ENCODE measurements at regions not wholly inside any gene's neighbourhood (a gene's known extent, or its start where the extent isn't known, plus 50 kb on each side); places are given as distances from the start of the nearest gene placed in this dataset.
"Not testable (repeated sequence)": the region's sequence is repeated elsewhere in the genome, so short reads cannot be mapped to it uniquely, and the experiment has no call there.

DNA sequence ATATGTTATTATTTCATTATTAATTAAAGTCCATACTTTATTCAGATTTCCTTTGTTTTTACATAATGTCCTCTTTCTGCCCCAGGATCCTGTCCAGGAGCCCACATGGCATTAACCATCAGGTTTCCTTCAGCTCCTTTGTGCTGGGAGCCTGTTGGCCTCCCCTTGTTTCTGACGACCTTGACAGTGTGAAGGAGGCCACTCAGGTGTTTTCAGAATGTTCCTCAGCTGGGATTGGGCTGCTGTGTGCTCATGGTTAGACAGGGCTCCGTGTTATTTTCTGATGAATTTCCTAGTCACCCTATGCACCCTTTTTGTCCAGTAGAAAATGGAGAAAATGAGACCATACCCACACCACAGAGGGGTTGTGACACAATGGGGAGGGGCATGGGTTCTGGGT, 281.0 kb upstream of the FOXF1 start:
- Histone ChIP-seq H3K4me3 (no peak overlapping the region), H3K4me1 (no peaks in the 10 kb centered on the region), H3K9me3 (no peaks in the 10 kb centered on the region), H3K27me3 (peaks cover 47% of the 10 kb centered on the region), H3K27ac (no peak overlapping the region), H3K36me3 (no peaks in the 10 kb centered on the region)
- 65% methylated on average over 2 of the region's 2 CpGs for WGBS
- peak in 1 of 2 donors; percentile 38 for DNase-seq (ENCODE audit: low spot score in 2 of 2)
- no peak for TF ChIP-seq EP300 (IDR thresholded peaks at IDR 0.05)

DNA sequence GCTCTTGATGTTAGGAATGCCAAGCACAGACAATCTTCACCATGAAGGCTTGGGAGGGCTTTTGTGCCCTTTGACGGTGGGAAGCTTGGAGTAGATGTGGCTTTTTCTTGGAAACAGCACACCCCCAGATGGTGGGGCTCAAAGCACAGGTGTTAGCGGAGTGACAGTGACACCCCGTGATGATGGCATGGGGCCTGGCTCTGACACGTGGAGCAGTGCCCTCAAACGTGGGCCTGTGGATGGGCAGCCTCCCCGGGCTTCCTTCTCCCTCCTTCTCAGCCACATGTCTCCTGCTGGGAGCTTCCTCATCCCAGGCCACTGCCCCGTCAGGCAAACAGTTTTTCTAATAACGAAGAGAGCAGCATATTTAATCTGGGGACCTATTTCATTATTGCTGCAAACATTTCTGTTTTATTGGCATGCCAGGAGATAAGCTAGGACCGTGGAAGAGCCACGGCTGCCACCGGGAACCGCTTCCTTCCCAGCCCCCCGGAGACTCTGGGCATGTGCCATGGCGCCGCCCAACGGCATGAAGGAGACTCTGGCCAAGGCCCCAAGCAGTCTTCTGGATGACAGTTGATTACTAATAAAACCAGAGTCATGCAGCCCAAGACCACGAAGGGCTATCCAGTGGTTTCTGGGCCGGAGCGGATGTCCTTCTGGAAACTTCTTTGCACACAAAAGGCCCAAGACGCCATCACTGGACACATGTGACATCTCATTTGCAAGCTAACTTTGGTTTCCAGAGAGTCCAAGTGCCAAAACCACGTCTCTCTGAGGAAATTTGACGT, 280.3 kb upstream of the FOXF1 start:
- DNase-seq (ENCODE audit: low spot score in 2 of 2) = peak in 1 of 2 donors; percentile 41
- TF ChIP-seq POLR2AphosphoS5 (IDR thresholded peaks at IDR 0.05) (no peak), EP300 (IDR thresholded peaks at IDR 0.05) (no peak), POLR2A (IDR thresholded peaks at IDR 0.05) (no peak)
- TF ChIP-seq, protein P1, sequence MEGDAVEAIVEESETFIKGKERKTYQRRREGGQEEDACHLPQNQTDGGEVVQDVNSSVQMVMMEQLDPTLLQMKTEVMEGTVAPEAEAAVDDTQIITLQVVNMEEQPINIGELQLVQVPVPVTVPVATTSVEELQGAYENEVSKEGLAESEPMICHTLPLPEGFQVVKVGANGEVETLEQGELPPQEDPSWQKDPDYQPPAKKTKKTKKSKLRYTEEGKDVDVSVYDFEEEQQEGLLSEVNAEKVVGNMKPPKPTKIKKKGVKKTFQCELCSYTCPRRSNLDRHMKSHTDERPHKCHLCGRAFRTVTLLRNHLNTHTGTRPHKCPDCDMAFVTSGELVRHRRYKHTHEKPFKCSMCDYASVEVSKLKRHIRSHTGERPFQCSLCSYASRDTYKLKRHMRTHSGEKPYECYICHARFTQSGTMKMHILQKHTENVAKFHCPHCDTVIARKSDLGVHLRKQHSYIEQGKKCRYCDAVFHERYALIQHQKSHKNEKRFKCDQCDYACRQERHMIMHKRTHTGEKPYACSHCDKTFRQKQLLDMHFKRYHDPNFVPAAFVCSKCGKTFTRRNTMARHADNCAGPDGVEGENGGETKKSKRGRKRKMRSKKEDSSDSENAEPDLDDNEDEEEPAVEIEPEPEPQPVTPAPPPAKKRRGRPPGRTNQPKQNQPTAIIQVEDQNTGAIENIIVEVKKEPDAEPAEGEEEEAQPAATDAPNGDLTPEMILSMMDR (IDR thresholded peaks at IDR 0.05) = no peak
- Histone ChIP-seq H3K4me1 (no peaks in the 10 kb centered on the region), H3K36me3 (no peaks in the 10 kb centered on the region), H3K27me3 (peaks cover 45% of the 10 kb centered on the region), H3K4me3 (no peak overlapping the region), H3K9me3 (no peaks in the 10 kb centered on the region), H3K27ac (no peak overlapping the region)
- 85% methylated on average over 18 of the region's 22 CpGs for WGBS

DNA sequence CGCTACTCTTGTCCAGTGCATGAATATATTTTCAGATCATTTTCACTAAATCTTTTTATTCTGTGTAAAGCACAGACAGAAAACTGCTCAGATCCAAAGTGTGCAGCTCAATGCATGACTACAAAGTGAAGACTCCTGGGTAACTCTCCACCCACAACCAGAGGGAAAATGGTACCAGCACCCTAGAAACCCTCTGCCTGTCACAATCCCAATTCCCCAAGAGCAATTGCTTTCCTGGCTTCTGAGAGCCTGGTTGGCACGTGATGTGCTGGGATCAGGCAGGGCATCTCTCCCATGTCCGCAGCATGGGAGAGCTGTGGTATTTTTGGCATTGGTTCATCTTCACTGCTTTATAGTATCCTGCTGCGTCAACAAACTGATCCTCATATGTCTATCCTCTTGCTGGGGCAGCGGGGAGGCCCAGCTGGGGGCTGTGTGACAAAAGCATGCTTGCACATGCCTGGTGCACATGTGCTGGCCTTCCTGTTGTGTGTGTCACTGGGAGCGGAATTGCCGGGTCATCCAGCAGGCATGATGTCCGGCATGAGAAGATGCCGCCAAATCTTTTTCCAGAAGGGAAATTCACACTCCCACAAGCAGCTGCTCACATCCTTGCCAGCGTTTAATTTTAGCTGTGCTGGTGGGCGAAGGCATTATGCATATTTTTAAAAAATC, 278.9 kb upstream of the FOXF1 start:
- 62% methylated on average over 10 of the region's 11 CpGs for WGBS
- no peaks in the 10 kb centered on the region for H3K4me1 ChIP-seq
- no peaks in the 10 kb centered on the region for H3K36me3 ChIP-seq
- peaks cover 32% of the 10 kb centered on the region for H3K27me3 ChIP-seq
- peak in 1 of 2 donors; percentile 50 for DNase-seq (ENCODE audit: low spot score in 2 of 2)
- no peaks in the 10 kb centered on the region for H3K9me3 ChIP-seq
- H3K4me3 ChIP-seq = no peak overlapping the region
- no peak for TF ChIP-seq POLR2AphosphoS5 (IDR thresholded peaks at IDR 0.05)
- TF ChIP-seq EP300 (IDR thresholded peaks at IDR 0.05) = no peak
- TF ChIP-seq POLR2A (IDR thresholded peaks at IDR 0.05) = no peak
- TF ChIP-seq, protein P1 (IDR thresholded peaks at IDR 0.05) = no peak
- no peak overlapping the region for H3K27ac ChIP-seq

DNA sequence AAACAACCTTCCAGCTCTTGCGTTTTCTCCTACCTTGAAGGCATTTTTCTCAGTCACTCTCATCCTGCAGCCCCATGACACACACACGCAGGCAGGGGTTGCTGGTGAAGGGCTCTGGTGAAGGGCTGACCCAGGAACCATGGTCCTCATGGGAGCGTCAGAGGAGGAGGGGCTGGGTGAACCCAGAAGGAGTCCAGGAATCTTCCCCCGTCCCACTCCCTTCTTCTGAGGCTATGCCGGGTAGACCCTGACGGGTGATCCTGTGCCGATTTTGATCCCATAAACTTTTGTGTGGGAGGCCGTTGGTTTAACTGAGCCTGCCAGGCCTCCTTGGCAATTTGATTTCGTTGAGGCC, 278.4 kb upstream of the FOXF1 start:
- TF ChIP-seq POLR2A (IDR thresholded peaks at IDR 0.05) = no peak
- TF ChIP-seq EP300 (IDR thresholded peaks at IDR 0.05) = no peak
- TF ChIP-seq, protein P1 (IDR thresholded peaks at IDR 0.05) = no peak
- TF ChIP-seq POLR2AphosphoS5 (IDR thresholded peaks at IDR 0.05) = no peak
- Histone ChIP-seq H3K9me3 (no peaks in the 10 kb centered on the region), H3K27ac (no peak overlapping the region), H3K36me3 (no peaks in the 10 kb centered on the region), H3K27me3 (peaks cover 27% of the 10 kb centered on the region), H3K4me3 (no peak overlapping the region), H3K4me1 (no peaks in the 10 kb centered on the region)
- 81% methylated on average over 8 of the region's 9 CpGs for WGBS
- no peak for DNase-seq (ENCODE audit: low spot score in 2 of 2)

DNA sequence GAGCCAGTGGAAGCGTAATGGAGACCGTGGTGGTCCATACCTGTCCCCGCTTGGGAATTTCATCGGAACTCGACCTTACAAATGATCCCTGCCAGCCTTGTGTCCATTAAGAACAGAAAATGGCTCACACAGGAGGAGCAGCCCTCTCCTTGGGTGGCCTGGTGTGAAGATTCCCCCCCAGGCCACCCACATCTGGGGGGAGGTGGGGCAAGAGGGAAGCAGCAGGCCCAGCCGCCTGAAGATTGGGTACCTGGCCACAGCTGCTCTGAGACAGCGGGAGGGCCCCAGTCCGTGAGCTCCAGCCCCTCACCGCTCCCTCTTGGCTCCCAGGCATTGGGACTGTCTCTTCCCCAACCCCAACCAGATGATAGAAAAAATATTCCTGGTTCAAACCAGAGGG, 277.8 kb upstream of the FOXF1 start:
- TF ChIP-seq POLR2AphosphoS5 (IDR thresholded peaks at IDR 0.05) (no peak), POLR2A (IDR thresholded peaks at IDR 0.05) (no peak), EP300 (IDR thresholded peaks at IDR 0.05) (no peak)
- TF ChIP-seq, protein P1 (IDR thresholded peaks at IDR 0.05) = no peak
- H3K27me3 ChIP-seq = peaks cover 25% of the 10 kb centered on the region
- H3K4me3 ChIP-seq = no peak overlapping the region
- no peaks in the 10 kb centered on the region for H3K4me1 ChIP-seq
- no peak overlapping the region for H3K27ac ChIP-seq
- DNase-seq (ENCODE audit: low spot score in 2 of 2) = peak in 1 of 2 donors; percentile 63
- WGBS = 92% methylated on average over 9 of the region's 9 CpGs
- no peaks in the 10 kb centered on the region for H3K36me3 ChIP-seq
- H3K9me3 ChIP-seq = no peaks in the 10 kb centered on the region

DNA sequence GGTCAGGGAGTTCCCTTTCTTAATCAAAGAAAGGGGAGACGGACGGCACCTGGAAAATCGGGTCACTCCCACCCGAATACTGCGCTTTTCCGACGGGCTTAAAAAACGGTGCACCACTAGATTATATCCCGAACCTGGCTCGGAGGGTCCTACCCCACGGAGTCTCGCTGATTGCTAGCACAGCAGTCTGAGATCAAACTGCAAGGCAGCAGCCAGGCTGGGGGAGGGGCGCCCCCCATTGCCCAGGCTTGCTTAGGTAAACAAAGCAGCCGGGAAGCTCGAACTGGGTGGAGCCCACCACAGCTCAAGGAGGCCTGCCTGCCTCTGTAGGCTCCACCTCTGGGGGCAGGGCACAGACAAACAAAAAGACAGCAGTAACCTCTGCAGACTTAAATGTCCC, 276.8 kb upstream of the FOXF1 start:
- H3K27ac ChIP-seq, H3K4me1 ChIP-seq, H3K9me3 ChIP-seq, H3K4me3 ChIP-seq, H3K36me3 ChIP-seq: not testable (repeated sequence)
- 93% methylated on average over 12 of the region's 15 CpGs for WGBS
- H3K27me3 ChIP-seq = peaks cover 19% of the 10 kb centered on the region
- DNase-seq (ENCODE audit: low spot score in 2 of 2) = peak in 1 of 2 donors; percentile 41
